Thyroid gland (tissue), 4 donors: ENCODE measurements at regions not wholly inside any gene's neighbourhood (a gene's known extent, or its start where the extent isn't known, plus 50 kb on each side); places are given as distances from the start of the nearest gene placed in this dataset.

Experiments
- DNase-seq, 2 donors: peaks; one replicate each; pipeline ENCODE4 v3.0.0-alpha.2; 2019
- H3K27ac ChIP-seq, 3 donors: fragments of 200-600 bp; sonication (generic); 1 replicate in 2 of 3; 2 replicates in 1 of 3; pipeline ENCODE4 v1.5.1; 2016 to 2019; ENCODE audit warnings: mild to moderate bottlenecking in 1 of 3, moderate library complexity in 1 of 3
- H3K27me3 ChIP-seq: fragments of 200-600 bp; sonication (generic); one replicate; pipeline ENCODE4 v1.5.1; 2019
- H3K36me3 ChIP-seq, 2 donors: fragments of 200-600 bp; sonication (generic); one replicate each; pipeline ENCODE4 v1.5.1; 2016 to 2019
- H3K4me1 ChIP-seq, 2 donors: fragments of 200-600 bp; sonication (generic); one replicate each; pipeline ENCODE4 v1.5.1; 2017 to 2019
- H3K4me3 ChIP-seq, 3 donors: fragments of 200-600 bp; sonication (generic); replicated peaks in 1 of 3; 1 replicate in 2 of 3; 2 replicates in 1 of 3; pipeline ENCODE4 v1.5.1; 2016; ENCODE audit warnings: mild to moderate bottlenecking in 1 of 3
- H3K9me3 ChIP-seq: fragments of 200-600 bp; sonication (generic); one replicate; pipeline ENCODE4 v1.5.1; 2017
- CTCF ChIP-seq, 6 experiments: fragments of 200-600 bp in 3 of 6; fragments of 450-650 bp in 3 of 6; sonication (generic) in 3 of 6; IDR thresholded peaks; one replicate each; pipeline ENCODE4 v1.5.1; 2016 to 2019; ENCODE audit warnings: antibody characterized with exemption in 6 of 6, mild to moderate bottlenecking in 2 of 6, inconsistent platforms in 1 of 6, moderate library complexity in 1 of 6
- POLR2A ChIP-seq, 2 donors: fragments of 450-650 bp; IDR thresholded peaks; one replicate each; pipeline ENCODE4 v1.6.1; 2017; ENCODE audit warnings: antibody characterized with exemption in 2 of 2, mild to moderate bottlenecking in 2 of 2, moderate library complexity in 1 of 2
- WGBS, 2 donors: methylation state at CpG; one replicate each; pipeline ENCODE4 v1.1.5; 2017; 5-methylcytosine and 5-hydroxymethylcytosine counted together
- intact Hi-C: fragments of 100-400 bp; cut with DNase I; formaldehyde crosslinking; loops from one replicate; pipeline ENCODE4 v1.15.1; 2023

- Histone ChIP-seq H3K27ac (no peak overlapping the region), H3K4me3 (no peak overlapping the region), H3K9me3 (no peaks in the 10 kb centered on the region), H3K4me1 (no peaks in the 10 kb centered on the region), H3K36me3 (no peaks in the 10 kb centered on the region), H3K27me3 (no peaks in the 10 kb centered on the region)
- 65 to 67% methylated on average over 7 of the region's 7 CpGs for WGBS, 2 donors
- no peak for TF ChIP-seq CTCF (IDR thresholded peaks at IDR 0.05)
- no peak for TF ChIP-seq POLR2A (IDR thresholded peaks at IDR 0.05)
- intact Hi-C loops: loop anchor here (5.0 kb wide), 1 partner anchor 136 kb away; no protein-coding TSS in a partner anchor
- no peak for DNase-seq
Observed at GRCh38 chr9:87813119-87813463, 69.6 kb upstream of the SPATA31E1 start.

DNA sequence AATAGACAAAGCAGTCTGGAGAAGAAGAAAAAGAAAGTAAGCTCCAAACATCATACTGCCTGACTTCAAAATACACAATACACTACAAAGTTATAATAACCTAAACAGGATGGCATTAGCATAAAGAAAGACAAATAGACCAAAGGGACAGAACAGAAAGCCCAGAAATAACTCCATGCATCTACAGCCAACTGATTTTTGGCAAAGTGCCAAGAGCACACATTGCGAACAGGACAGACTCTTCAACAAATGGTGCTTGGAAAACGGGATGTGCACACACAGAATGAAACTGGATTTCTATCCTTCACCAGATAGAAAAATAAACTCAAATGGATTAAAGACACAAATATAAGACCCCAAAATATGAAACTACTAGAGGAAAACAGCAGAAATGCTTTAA lies 66.6 kb upstream of the SPATA31E1 start:
- Histone ChIP-seq H3K27ac (no peak overlapping the region), H3K36me3 (no peaks in the 10 kb centered on the region), H3K27me3 (no peaks in the 10 kb centered on the region), H3K4me1 (no peaks in the 10 kb centered on the region), H3K4me3 (no peak overlapping the region), H3K9me3 (no peaks in the 10 kb centered on the region)
- WGBS, 2 donors: 8 to 17% methylated on average over 2 of the region's 2 CpGs
- intact Hi-C loops: no loop called here
- peak; percentile 11 to 19 for DNase-seq
- no peak for TF ChIP-seq CTCF (IDR thresholded peaks at IDR 0.05)
- TF ChIP-seq POLR2A (IDR thresholded peaks at IDR 0.05): no peak

- intact Hi-C loops: no loop called here
- 86 to 88% methylated on average over 3 of the region's 3 CpGs for WGBS, 2 donors
- H3K27ac ChIP-seq: no peak overlapping the region
- H3K27me3 ChIP-seq: no peaks in the 10 kb centered on the region
- no peak overlapping the region for H3K4me3 ChIP-seq
- no peak for DNase-seq
- no peaks in the 10 kb centered on the region for H3K9me3 ChIP-seq
- no peaks in the 10 kb centered on the region for H3K36me3 ChIP-seq
- no peak for TF ChIP-seq POLR2A (IDR thresholded peaks at IDR 0.05)
- no peak for TF ChIP-seq CTCF (IDR thresholded peaks at IDR 0.05)
- H3K4me1 ChIP-seq: no peaks in the 10 kb centered on the region
Observed at GRCh38 chr9:87818308-87818707, 64.4 kb upstream of the SPATA31E1 start.

DNA sequence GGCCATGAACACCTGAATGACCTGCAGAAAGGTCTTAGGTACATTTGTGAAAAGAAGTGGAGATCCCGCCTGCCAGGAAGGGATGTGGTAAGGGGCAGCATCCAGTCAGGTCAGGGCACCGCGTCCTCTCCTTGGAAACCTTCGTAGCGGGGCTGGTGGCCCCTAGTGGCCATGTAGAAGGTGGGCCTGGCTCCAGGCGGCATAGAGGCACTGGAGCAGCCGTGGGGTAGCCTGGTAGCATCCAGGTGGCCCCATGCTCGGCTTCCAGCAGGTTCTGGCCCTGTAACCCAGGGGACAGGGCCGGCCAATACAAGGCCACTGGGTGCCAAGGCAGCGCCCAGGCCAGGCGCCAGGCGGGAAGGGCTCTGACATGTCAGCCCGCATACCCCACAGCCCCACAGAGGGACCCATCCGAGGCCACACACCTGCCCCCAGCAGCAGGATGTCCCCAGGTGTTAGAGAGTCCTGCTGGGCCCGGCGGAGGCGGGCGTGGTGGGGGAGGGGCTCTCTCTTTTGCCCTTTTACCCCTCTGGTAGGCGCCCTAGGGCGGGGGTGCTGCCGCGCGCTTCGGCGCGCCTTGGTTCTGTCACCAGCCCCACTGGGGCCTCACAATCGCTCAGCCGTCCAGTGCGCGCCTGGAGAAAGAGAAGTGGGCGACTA lies 58.3 kb upstream of the SPATA31E1 start:
- Histone ChIP-seq H3K9me3 (no peaks in the 10 kb centered on the region), H3K4me1 (no peaks in the 10 kb centered on the region), H3K27me3 (no peaks in the 10 kb centered on the region), H3K36me3 (no peaks in the 10 kb centered on the region), H3K27ac (no peak overlapping the region), H3K4me3 (no peak overlapping the region)
- intact Hi-C loops: no loop called here
- WGBS, 2 donors: 97 to 99% methylated on average over 19 to 22 of the region's 31 CpGs
- DNase-seq: no peak
- TF ChIP-seq CTCF (IDR thresholded peaks at IDR 0.05) (no peak), POLR2A (IDR thresholded peaks at IDR 0.05) (no peak)

DNA sequence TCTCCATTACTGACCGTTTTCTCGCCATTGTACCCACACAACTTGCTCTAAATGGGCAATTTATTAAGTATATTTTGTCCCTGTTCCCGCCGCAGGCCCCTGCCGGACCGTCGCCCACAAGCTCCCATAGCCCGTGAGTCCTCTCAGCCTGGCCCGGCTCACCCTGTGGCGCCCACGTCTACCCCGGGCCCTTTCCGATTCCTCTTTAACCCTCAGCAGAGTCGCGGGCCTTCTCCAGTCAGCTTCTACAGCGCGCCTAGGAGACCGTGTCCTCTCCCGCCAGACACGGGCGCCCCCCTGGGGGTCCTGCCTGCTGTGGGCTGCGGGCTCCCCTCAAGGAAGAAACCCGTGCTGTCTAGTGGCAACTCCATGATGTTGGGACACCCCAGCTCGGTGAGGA lies 57.8 kb upstream of the SPATA31E1 start:
- Histone ChIP-seq H3K4me3 (no peak overlapping the region), H3K27ac (no peak overlapping the region), H3K4me1 (no peaks in the 10 kb centered on the region), H3K36me3 (no peaks in the 10 kb centered on the region), H3K27me3 (no peaks in the 10 kb centered on the region), H3K9me3 (no peaks in the 10 kb centered on the region)
- TF ChIP-seq POLR2A (IDR thresholded peaks at IDR 0.05) (no peak), CTCF (IDR thresholded peaks at IDR 0.05) (no peak)
- DNase-seq: no peak
- intact Hi-C loops: no loop called here
- 95 to 98% methylated on average over 24 of the region's 24 CpGs for whole genome bisulfite sequencing, 2 donors
